22Rv1 (cell line): ENCODE measurements at regions not wholly inside any gene's neighbourhood (a gene's known extent, or its start where the extent isn't known, plus 50 kb on each side); places are given as distances from the start of the nearest gene placed in this dataset.

Source experiments
- H3K27ac ChIP-seq: fragments of 450-650 bp; 2 replicates; pipeline ENCODE4 v1.5.1; 2017
- CTCF ChIP-seq: fragments of 450-650 bp; IDR thresholded peaks from 2 replicates; pipeline ENCODE4 v1.5.1; 2017; ENCODE audit warnings: mild to moderate bottlenecking
- ZFX ChIP-seq: fragments of 450-650 bp; IDR thresholded peaks from 2 replicates; pipeline ENCODE4 v1.6.1; 2017; ENCODE audit warnings: antibody characterized with exemption, borderline replicate concordance

DNA sequence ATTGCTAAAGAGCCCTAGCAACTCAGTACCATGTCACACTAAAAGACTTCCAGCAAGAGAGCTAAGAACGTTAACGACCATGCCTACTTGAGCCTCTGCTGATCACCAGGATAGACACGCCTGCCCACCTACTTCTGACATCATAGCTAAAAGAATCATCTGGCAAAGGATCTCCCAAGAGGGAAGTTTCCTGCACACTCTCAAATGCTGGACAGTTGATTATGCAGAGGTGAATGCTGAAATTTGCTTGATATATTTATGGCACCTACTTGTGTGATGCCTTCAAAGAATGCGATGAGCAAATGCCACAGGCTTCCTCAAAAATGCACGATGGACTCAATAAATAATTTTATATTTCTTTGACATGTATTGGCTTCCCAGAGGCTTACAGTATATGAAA is 113.6 kb downstream of the GALC start:
- no peak overlapping the region for H3K27ac ChIP-seq
- no peak for TF ChIP-seq ZFX
- no peak for TF ChIP-seq CTCF

GRCh38 chr14:87878959-87879358 is 114.0 kb downstream of the GALC start:
- TF ChIP-seq CTCF: no peak
- no peak for TF ChIP-seq ZFX
- H3K27ac ChIP-seq: no peak overlapping the region

GRCh38 chr14:87877877-87878276 is 115.1 kb downstream of the GALC start:
- no peak for TF ChIP-seq CTCF
- no peak for TF ChIP-seq ZFX
- no peak overlapping the region for H3K27ac ChIP-seq

DNA sequence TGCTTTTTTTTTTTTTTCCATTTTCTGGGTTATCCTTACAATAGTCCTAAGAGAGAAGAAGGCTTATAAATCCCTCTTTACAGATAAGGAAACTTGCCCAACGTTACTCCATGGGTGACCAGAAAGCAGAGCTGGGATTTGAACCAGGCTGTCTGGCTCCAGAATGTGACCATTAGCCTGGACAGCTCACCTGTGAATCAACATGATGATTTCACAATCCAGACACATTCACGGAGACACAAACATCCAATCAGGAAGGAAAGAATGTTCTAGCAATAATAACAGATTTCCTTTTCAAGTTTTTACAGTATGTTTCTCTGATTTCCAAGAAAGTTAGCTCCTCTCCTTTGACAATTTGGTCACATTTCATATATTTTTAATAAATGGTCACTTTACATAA is 118.3 kb downstream of the GALC start:
- no peak overlapping the region for H3K27ac ChIP-seq
- TF ChIP-seq ZFX: no peak
- TF ChIP-seq CTCF: no peak

GRCh38 chr14:87873741-87874140 is 119.2 kb downstream of the GALC start:
- no peak overlapping the region for H3K27ac ChIP-seq
- no peak for TF ChIP-seq ZFX
- no peak for TF ChIP-seq CTCF

- no peak for TF ChIP-seq CTCF
- no peak for TF ChIP-seq ZFX
- H3K27ac ChIP-seq: no peak overlapping the region
These were observed 123.1 kb downstream of the GALC start for GRCh38 chr14:87869619-87870583.

GRCh38 chr14:87868920-87869319 is 124.1 kb downstream of the GALC start:
- TF ChIP-seq ZFX (no peak), CTCF (no peak)
- no peak overlapping the region for H3K27ac ChIP-seq
